Endothelial cell of umbilical vein (primary cell): ENCODE measurements at regions not wholly inside any gene's neighbourhood (a gene's known extent, or its start where the extent isn't known, plus 50 kb on each side); places are given as distances from the start of the nearest gene placed in this dataset.

Experiments
- BruUV-seq: library from RNA; stranded (reverse); fragments of 400-500 nt; replicated peaks from 2 replicates; lab custom pipeline; 2021; lab: Mats Ljungman, UMichigan
- CTCF ChIA-PET: fragments of 300-600, 350-600 bp; sonication (Branson Sonifier 250); formaldehyde crosslinking; loops from one replicate; lab custom pipeline; 2021; ENCODE audit warnings: antibody characterized with exemption, inconsistent platforms; lab: Charles Lee
- POLR2A ChIA-PET: fragments of 300-600, 350-600 bp; sonication (Branson Sonifier 250); formaldehyde crosslinking; loops from one replicate; lab custom pipeline; 2021; ENCODE audit warnings: antibody characterized with exemption, inconsistent platforms; lab: Charles Lee
- DNase-seq: peaks from one replicate; pipeline ENCODE4 v3.0.0-alpha.2; 2011; ENCODE audit warnings: low read depth, low spot score
- FAIRE-seq: peaks from 2 replicates; lab custom pipeline; 2011; peaks lifted over from hg19 to GRCh38; lab: Jason Lieb, UNC
- H2AFZ ChIP-seq: 2 replicates; pipeline ENCODE4 v1.6.0; 2012; ENCODE audit warnings: low read depth, low read length, control low read depth, inconsistent platforms
- H3K27ac ChIP-seq: 2 replicates; pipeline ENCODE4 v1.5.1; 2011; ENCODE audit warnings: low read depth, mild to moderate bottlenecking, control low read depth, low read length, moderate library complexity; ENCODE audit not compliant: insufficient read depth
- H3K27me3 ChIP-seq, 2 experiments: 2 replicates each; pipeline versions ENCODE4 v1.6.0 to v1.6.1; 2011; ENCODE audit warnings: low read length in 2 of 2, mixed read lengths in 1 of 2; ENCODE audit not compliant: control insufficient read depth in 2 of 2, insufficient read depth in 2 of 2
- H3K36me3 ChIP-seq, 2 experiments: 2 replicates in 1 of 2; 3 replicates in 1 of 2; pipeline ENCODE4 v1.5.1; 2011; ENCODE audit warnings: low read length in 2 of 2, mild to moderate bottlenecking in 1 of 2, moderate library complexity in 1 of 2; ENCODE audit not compliant: control insufficient read depth in 2 of 2, insufficient read depth in 2 of 2; ENCODE audit errors: extremely low read depth in 1 of 2
- H3K4me1 ChIP-seq: 3 replicates; pipeline ENCODE4 v1.5.1; 2011; ENCODE audit warnings: mild to moderate bottlenecking, low read length; ENCODE audit not compliant: control insufficient read depth, insufficient read depth; ENCODE audit errors: extremely low read depth
- H3K4me2 ChIP-seq: 2 replicates; pipeline ENCODE4 v1.6.1; 2011; ENCODE audit warnings: low read length, control low read depth, mixed read lengths; ENCODE audit not compliant: insufficient read depth
- H3K4me3 ChIP-seq, 3 experiments: fragments of 200-600 bp in 1 of 3; sonication (generic), shearing (Covaris generic) in 1 of 3; replicated peaks in 1 of 3; 2 replicates each; pipeline ENCODE4 v1.5.1; 2011 to 2016; ENCODE audit warnings: control low read depth in 3 of 3, low read length in 3 of 3, mild to moderate bottlenecking in 2 of 3, inconsistent platforms in 1 of 3, low read depth in 1 of 3, moderate library complexity in 1 of 3; ENCODE audit not compliant: insufficient read depth in 1 of 3
- H3K79me2 ChIP-seq: 2 replicates; pipeline ENCODE4 v1.6.0; 2012; ENCODE audit warnings: low read length, inconsistent platforms; ENCODE audit not compliant: control insufficient read depth, insufficient read depth
- H3K9ac ChIP-seq: replicated peaks from 2 replicates; pipeline ENCODE3; 2011; ENCODE audit warnings: low read length, control low read depth; ENCODE audit not compliant: insufficient read depth; ENCODE audit errors: extremely low read depth
- H3K9me1 ChIP-seq: replicated peaks from 3 replicates; pipeline ENCODE4 v1.6.0; 2011; ENCODE audit warnings: mild to moderate bottlenecking, low read length; ENCODE audit not compliant: control insufficient read depth, insufficient read depth; ENCODE audit errors: extremely low read depth
- H3K9me3 ChIP-seq: replicated peaks from 2 replicates; pipeline ENCODE4 v1.5.1; 2012; ENCODE audit warnings: low read length, inconsistent platforms; ENCODE audit not compliant: control insufficient read depth, insufficient read depth
- H4K20me1 ChIP-seq: replicated peaks from 2 replicates; pipeline ENCODE3; 2011; ENCODE audit warnings: mild to moderate bottlenecking, low read length; ENCODE audit not compliant: control insufficient read depth, insufficient read depth; ENCODE audit errors: extremely low read depth
- CTCF ChIP-seq, 2 donors: IDR thresholded peaks; 1 replicate in 1 of 2; 2 replicates in 1 of 2; pipeline ENCODE4 v1.5.1; 2011; ENCODE audit warnings: low read length in 2 of 2, mild to moderate bottlenecking in 2 of 2, moderate library complexity in 2 of 2, control low read depth in 1 of 2, inconsistent platforms in 1 of 2, low read depth in 1 of 2; ENCODE audit not compliant: insufficient read depth in 1 of 2; ENCODE audit errors: extremely low read depth in 1 of 2
- EZH2 ChIP-seq: IDR thresholded peaks from 2 replicates; pipeline ENCODE4 v1.6.1; 2012; ENCODE audit warnings: borderline replicate concordance, low read depth, mild to moderate bottlenecking, moderate library complexity, low read length, inconsistent platforms; ENCODE audit not compliant: severe bottlenecking
- FOS ChIP-seq: IDR thresholded peaks from 2 replicates; pipeline ENCODE4 v1.6.1; 2011; ENCODE audit warnings: mild to moderate bottlenecking, low read length, moderate library complexity, borderline replicate concordance; ENCODE audit not compliant: insufficient read depth
- GATA2 ChIP-seq: IDR thresholded peaks from 2 replicates; pipeline ENCODE4 v1.7.0; 2011; ENCODE audit warnings: low read depth, mild to moderate bottlenecking, moderate library complexity, mixed read lengths, low read length; ENCODE audit not compliant: insufficient read length, insufficient read depth
- JUN ChIP-seq: IDR thresholded peaks from 2 replicates; pipeline ENCODE4 v1.6.1; 2011; ENCODE audit warnings: borderline replicate concordance, low read depth; ENCODE audit not compliant: insufficient read length, insufficient read depth
- MAX ChIP-seq: IDR thresholded peaks from 2 replicates; pipeline ENCODE4 v1.6.1; 2011; ENCODE audit not compliant: insufficient read depth, insufficient read length
- MYC ChIP-seq: IDR thresholded peaks from one replicate; pipeline ENCODE4 v1.6.1; 2011; ENCODE audit warnings: mild to moderate bottlenecking, low read depth, low read length
- POLR2A ChIP-seq: IDR thresholded peaks from 2 replicates; pipeline ENCODE4 v1.6.1; 2012; ENCODE audit warnings: low read depth, mild to moderate bottlenecking, control low read depth, low read length
- POLR2AphosphoS5 ChIP-seq: IDR thresholded peaks from 2 replicates; pipeline ENCODE4 v1.6.1; 2012; ENCODE audit warnings: low read depth, mild to moderate bottlenecking, control low read depth, low read length, moderate library complexity; ENCODE audit not compliant: insufficient read depth
- dilution Hi-C: fragments of 300-500 bp; cut with MboI; formaldehyde crosslinking; loops from one replicate; pipeline ENCODE4 v1.15.0; 2019; ENCODE audit warnings: low sequenced_read_pairs; ENCODE audit not compliant: extremely low pct_ligation_motif_present
- intact Hi-C: fragments of 100-400 bp; cut with micrococcal nuclease; formaldehyde crosslinking; loops from one replicate; pipeline ENCODE4 v1.10.0; 2022

GRCh38 chr12:73424484-73424883, 1113.2 kb upstream of the ATXN7L3B start:
- DNase-seq, result no peak
- Histone ChIP-seq H3K4me3 (no peak overlapping the region), H3K9me3 (peaks cover 1% of the 10 kb centered on the region), H3K9ac (no peak overlapping the region), H3K36me3 (no peaks in the 10 kb centered on the region), H2AFZ (no peak overlapping the region), H3K27me3 (no peaks in the 10 kb centered on the region), H3K27ac (no peak overlapping the region), H3K9me1 (no peaks in the 10 kb centered on the region), H3K4me1 (no peaks in the 10 kb centered on the region), H4K20me1 (no peaks in the 10 kb centered on the region), H3K79me2 (no peaks in the 10 kb centered on the region), H3K4me2 (no peak overlapping the region)
- no peak for FAIRE-seq
- CTCF ChIA-PET, result no interaction called here
- TF ChIP-seq POLR2AphosphoS5 (no peak), JUN (no peak), CTCF (IDR thresholded peaks at IDR 0.05; ENCODE audit: extremely low read depth in 1 of 2, insufficient read depth in 1 of 2, low read depth in 1 of 2, low read length in 2 of 2) (no peak), GATA2 (no peak)
- intact Hi-C loops (no loop called here), dilution Hi-C loops (no loop called here)
- BruUV-seq, result no TSS peak
- POLR2A ChIA-PET, result no interaction called here

GRCh38 chr12:73445658-73446324, 1091.8 kb upstream of the ATXN7L3B start:
- Histone ChIP-seq H3K9ac (no peak overlapping the region), H3K4me3 (no peak overlapping the region), H3K27me3 (no peaks in the 10 kb centered on the region), H3K79me2 (no peaks in the 10 kb centered on the region), H3K27ac (no peak overlapping the region), H2AFZ (no peak overlapping the region), H4K20me1 (no peaks in the 10 kb centered on the region), H3K9me3 (peaks cover 3% of the 10 kb centered on the region), H3K4me1 (no peaks in the 10 kb centered on the region), H3K4me2 (no peak overlapping the region), H3K36me3 (no peaks in the 10 kb centered on the region), H3K9me1 (no peaks in the 10 kb centered on the region)
- no peak for DNase-seq
- no TSS peak for BruUV-seq
- POLR2A ChIA-PET, result no interaction called here
- intact Hi-C loops, result no loop called here
- dilution Hi-C loops, result no loop called here
- no peak for FAIRE-seq
- CTCF ChIA-PET, result no interaction called here
- TF ChIP-seq POLR2AphosphoS5, result no peak
- no peak for TF ChIP-seq MYC
- TF ChIP-seq JUN, result no peak
- no peak for TF ChIP-seq POLR2A
- TF ChIP-seq MAX, result no peak
- TF ChIP-seq GATA2, result no peak
- TF ChIP-seq FOS, result no peak
- TF ChIP-seq EZH2, result no peak
- TF ChIP-seq CTCF (IDR thresholded peaks at IDR 0.05; ENCODE audit: extremely low read depth in 1 of 2, insufficient read depth in 1 of 2, low read depth in 1 of 2, low read length in 2 of 2), result no peak
